Uterus (tissue), 2 donors: ENCODE measurements at regions not wholly inside any gene's neighbourhood (a gene's known extent, or its start where the extent isn't known, plus 50 kb on each side); places are given as distances from the start of the nearest gene placed in this dataset.

Source experiments
- POLR2A ChIP-seq, 2 donors: fragments of 450-650 bp; IDR thresholded peaks; one replicate each; pipeline ENCODE4 v1.6.1; 2016; ENCODE audit warnings: antibody characterized with exemption in 2 of 2, mild to moderate bottlenecking in 1 of 2, moderate library complexity in 1 of 2
- TF ChIP-seq, protein P1 (sequence below), 4 experiments: fragments of 200-600 bp in 2 of 4; fragments of 450-650 bp in 2 of 4; sonication (generic) in 2 of 4; IDR thresholded peaks; one replicate each; pipeline ENCODE4 v1.5.1; 2016 to 2019; ENCODE audit warnings: antibody characterized with exemption in 4 of 4, mild to moderate bottlenecking in 2 of 4, moderate library complexity in 1 of 4

DNA sequence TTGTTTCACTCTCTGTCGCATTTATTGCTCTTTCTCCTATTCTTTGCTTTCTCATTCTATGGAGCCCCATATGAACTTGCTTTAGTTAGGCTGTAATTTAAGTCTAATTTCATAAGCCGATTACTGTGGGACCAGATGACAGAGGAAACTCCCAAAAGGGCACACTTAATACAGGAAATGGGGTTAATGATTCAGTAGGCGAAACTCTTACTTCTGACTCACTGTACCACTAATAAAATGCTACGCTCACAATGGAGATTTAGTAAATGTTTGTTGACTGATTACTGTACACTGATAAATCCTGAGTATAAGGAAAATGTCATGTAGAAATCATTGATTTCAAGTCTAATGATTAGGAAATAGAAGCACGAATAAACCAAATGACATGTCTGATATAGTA lies 276.4 kb downstream of the KLF5 start:
- no peak for TF ChIP-seq POLR2A (IDR thresholded peaks at IDR 0.05)
- TF ChIP-seq, protein P1, sequence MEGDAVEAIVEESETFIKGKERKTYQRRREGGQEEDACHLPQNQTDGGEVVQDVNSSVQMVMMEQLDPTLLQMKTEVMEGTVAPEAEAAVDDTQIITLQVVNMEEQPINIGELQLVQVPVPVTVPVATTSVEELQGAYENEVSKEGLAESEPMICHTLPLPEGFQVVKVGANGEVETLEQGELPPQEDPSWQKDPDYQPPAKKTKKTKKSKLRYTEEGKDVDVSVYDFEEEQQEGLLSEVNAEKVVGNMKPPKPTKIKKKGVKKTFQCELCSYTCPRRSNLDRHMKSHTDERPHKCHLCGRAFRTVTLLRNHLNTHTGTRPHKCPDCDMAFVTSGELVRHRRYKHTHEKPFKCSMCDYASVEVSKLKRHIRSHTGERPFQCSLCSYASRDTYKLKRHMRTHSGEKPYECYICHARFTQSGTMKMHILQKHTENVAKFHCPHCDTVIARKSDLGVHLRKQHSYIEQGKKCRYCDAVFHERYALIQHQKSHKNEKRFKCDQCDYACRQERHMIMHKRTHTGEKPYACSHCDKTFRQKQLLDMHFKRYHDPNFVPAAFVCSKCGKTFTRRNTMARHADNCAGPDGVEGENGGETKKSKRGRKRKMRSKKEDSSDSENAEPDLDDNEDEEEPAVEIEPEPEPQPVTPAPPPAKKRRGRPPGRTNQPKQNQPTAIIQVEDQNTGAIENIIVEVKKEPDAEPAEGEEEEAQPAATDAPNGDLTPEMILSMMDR (IDR thresholded peaks at IDR 0.05) = no peak
